Heart left ventricle (tissue), 16 donors: ENCODE measurements at regions not wholly inside any gene's neighbourhood (a gene's known extent, or its start where the extent isn't known, plus 50 kb on each side); places are given as distances from the start of the nearest gene placed in this dataset.

Experiments
- ATAC-seq, 4 donors: fragments of 200-7000 bp; cut with Tn5 transposase; one replicate each; pipeline ENCODE4 v1.9.1; 2020 to 2022; ENCODE audit warnings: moderate library complexity in 4 of 4, mild to moderate bottlenecking in 3 of 4, moderate number of reproducible peaks in 1 of 4
- DNase-seq, 5 donors: peaks; one replicate each; pipeline ENCODE4 v3.0.0-alpha.2; 2020
- H3K27ac ChIP-seq, 12 donors: fragments of 200-600 bp; sonication (generic) in 4 of 12; one replicate each; pipeline versions ENCODE4 v1.5.0 to v1.8.0; 2016 to 2022; ENCODE audit warnings: mild to moderate bottlenecking in 2 of 12
- H3K27me3 ChIP-seq, 9 donors: fragments of 200-600 bp; sonication (generic) in 2 of 9; one replicate each; pipeline versions ENCODE4 v1.5.1 to v1.8.0; 2016 to 2022; ENCODE audit warnings: mild to moderate bottlenecking in 3 of 9
- H3K36me3 ChIP-seq, 9 donors: fragments of 200-600 bp; sonication (generic) in 2 of 9; one replicate each; pipeline versions ENCODE4 v1.5.0 to v1.8.0; 2018 to 2022; ENCODE audit warnings: mild to moderate bottlenecking in 2 of 9
- H3K4me1 ChIP-seq, 12 donors: fragments of 200-600 bp; sonication (generic) in 4 of 12; one replicate each; pipeline versions ENCODE4 v1.5.0 to v1.8.0; 2016 to 2022; ENCODE audit warnings: mild to moderate bottlenecking in 3 of 12
- H3K4me3 ChIP-seq, 12 donors: fragments of 200-600 bp; sonication (generic) in 4 of 12; one replicate each; pipeline versions ENCODE4 v1.5.0 to v1.8.0; 2017 to 2022; ENCODE audit warnings: mild to moderate bottlenecking in 9 of 12, moderate library complexity in 4 of 12
- H3K9me3 ChIP-seq, 12 donors: fragments of 200-600 bp; sonication (generic) in 4 of 12; one replicate each; pipeline versions ENCODE4 v1.5.0 to v1.8.0; 2016 to 2022; ENCODE audit warnings: mild to moderate bottlenecking in 1 of 12
- POLR2A ChIP-seq, 2 donors: fragments of 450-650 bp; IDR thresholded peaks; one replicate each; pipeline ENCODE4 v1.6.1; 2017; ENCODE audit warnings: antibody characterized with exemption in 2 of 2, mild to moderate bottlenecking in 2 of 2, moderate library complexity in 2 of 2
- WGBS, 4 donors: extraction: QIAGEN DNeasy Blood & Tissue Kit in 2 of 4; methylation state at CpG; one replicate each; pipeline versions ENCODE4 v1.1.5 to v1.1.7; 2013 to 2018; 5-methylcytosine and 5-hydroxymethylcytosine counted together
- intact Hi-C, 10 donors: fragments of 100-400 bp; cut with DNase I; formaldehyde crosslinking; loops; one replicate each; pipeline versions ENCODE4 v1.11.1 to v1.14.2; 2022
- TF ChIP-seq, protein P1 (sequence below), 12 donors: fragments of 200-600 bp; sonication (generic) in 4 of 12; IDR thresholded peaks; one replicate each; pipeline versions ENCODE4 v1.5.0 to v1.8.0; 2018 to 2022; ENCODE audit warnings: antibody characterized with exemption in 12 of 12, mild to moderate bottlenecking in 5 of 12
- donor health status: ischemic (EF 13 %, LVEDD 7.1; RV severe dilation, severe dysfunction).
- donor health status: healthy with polysubstance abuse.
- donor health status: DM: no; HTN: yes; CAD: no.
- donor health status: DM: no; HTN: no; CAD: no.
- donor health status: ischemic (EF 25% LVEDD 6.9; RV normal size, moderate dysfunction).
- donor health status: ischemic (EF 25% LVEDD 5.7; RV mildly dilated, moderate dysfunction).
- donor health status: healthy.
- donor health status: DM: yes; HTN: yes; CAD: no.
- donor health status: ischemic (EF 35%, LVEDD 5.7; RV mildly dilated, moderate dysfunction).
- donor health status: nonischemic (EF 11% LVEDD 7.7; RV severe dilation, severe dysfunction).
- donor health status: DM: yes; HTN: yes; CAD: no.
- donor health status: PGD.
- donor health status: ischemic (EF 29% LVEDD 5.4; RV normal size, mild dysfunction).
- donor health status: nonischemic (EF 23%, LVEDD 6.1; RV moderate dilation, normal function).

DNA sequence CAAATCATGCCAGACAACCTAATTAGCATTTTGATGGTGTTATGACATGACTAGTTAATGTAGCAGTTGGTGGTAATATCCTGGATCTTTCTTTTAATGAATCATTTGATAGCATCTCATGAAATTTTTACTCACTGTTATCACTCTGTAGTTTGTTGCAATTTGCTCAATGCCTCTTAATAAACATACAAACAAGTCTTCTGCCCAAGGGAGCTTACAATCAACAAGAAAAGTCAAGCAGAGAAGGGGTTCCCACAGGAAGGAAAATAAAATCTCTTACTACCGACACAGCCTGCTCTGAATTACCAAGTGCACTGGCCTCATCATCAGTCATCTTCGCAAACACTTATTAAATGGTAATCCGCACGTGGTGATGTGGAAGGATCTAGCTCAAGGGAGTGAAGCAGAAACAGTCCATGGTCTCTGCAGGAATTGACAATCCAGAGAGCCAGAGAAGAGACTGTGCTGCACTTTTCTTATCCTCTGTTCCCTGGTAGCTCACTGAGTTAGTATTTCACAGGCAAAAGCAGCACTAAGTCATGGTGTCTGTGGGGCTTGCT, 263.5 kb downstream of the EPHA4 start:
- no peaks in the 10 kb centered on the region for H3K36me3 ChIP-seq
- no peak overlapping the region for H3K4me3 ChIP-seq
- no peaks in the 10 kb centered on the region for H3K9me3 ChIP-seq
- H3K27ac ChIP-seq = no peak overlapping the region
- ATAC-seq = no peak
- H3K4me1 ChIP-seq = no peaks in the 10 kb centered on the region
- no peak for DNase-seq
- intact Hi-C loops = no loop called here
- no peaks in the 10 kb centered on the region for H3K27me3 ChIP-seq
- TF ChIP-seq, protein P1, sequence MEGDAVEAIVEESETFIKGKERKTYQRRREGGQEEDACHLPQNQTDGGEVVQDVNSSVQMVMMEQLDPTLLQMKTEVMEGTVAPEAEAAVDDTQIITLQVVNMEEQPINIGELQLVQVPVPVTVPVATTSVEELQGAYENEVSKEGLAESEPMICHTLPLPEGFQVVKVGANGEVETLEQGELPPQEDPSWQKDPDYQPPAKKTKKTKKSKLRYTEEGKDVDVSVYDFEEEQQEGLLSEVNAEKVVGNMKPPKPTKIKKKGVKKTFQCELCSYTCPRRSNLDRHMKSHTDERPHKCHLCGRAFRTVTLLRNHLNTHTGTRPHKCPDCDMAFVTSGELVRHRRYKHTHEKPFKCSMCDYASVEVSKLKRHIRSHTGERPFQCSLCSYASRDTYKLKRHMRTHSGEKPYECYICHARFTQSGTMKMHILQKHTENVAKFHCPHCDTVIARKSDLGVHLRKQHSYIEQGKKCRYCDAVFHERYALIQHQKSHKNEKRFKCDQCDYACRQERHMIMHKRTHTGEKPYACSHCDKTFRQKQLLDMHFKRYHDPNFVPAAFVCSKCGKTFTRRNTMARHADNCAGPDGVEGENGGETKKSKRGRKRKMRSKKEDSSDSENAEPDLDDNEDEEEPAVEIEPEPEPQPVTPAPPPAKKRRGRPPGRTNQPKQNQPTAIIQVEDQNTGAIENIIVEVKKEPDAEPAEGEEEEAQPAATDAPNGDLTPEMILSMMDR (IDR thresholded peaks at IDR 0.05) = no peak
- no peak for TF ChIP-seq POLR2A (IDR thresholded peaks at IDR 0.05)
- 80 to 92% (median 85%) methylated on average over 4 of the region's 4 CpGs for WGBS, 4 donors

DNA sequence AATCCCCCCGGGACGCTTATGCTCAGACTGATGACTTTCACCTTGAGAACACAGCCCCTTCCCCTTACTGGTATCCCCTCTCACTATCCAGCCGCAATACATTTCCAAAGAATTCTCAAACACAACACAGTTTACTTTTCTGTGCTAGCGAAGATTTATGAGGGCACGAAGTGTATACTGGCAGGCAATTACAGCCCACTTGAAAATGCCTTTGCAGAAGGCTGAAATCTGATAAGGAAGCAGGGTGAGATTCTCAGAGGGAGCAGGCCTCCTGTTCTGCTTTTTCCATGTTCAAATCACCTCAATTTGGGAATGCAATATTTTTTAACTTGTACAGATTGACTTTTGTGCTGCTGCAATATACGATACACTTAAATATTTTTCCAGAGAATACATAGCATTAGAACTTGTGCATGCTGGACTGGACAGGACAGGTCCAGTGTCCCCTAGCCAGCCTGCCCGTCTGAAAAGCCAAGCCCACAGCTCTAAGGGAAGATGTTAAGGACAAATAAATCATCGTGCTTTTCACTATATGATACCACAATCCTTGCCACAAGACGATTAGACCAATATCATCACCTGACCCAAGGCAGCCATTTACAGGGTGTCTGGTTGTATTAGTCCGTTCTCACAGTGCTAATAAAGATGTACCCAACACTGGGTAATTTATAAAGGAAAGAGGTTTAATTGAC, 262.1 kb downstream of the EPHA4 start:
- TF ChIP-seq, protein P1 (IDR thresholded peaks at IDR 0.05) = no peak
- TF ChIP-seq POLR2A (IDR thresholded peaks at IDR 0.05) = no peak
- Histone ChIP-seq H3K9me3 (no peaks in the 10 kb centered on the region), H3K27ac (no peak overlapping the region), H3K27me3 (no peaks in the 10 kb centered on the region), H3K36me3 (no peaks in the 10 kb centered on the region), H3K4me1 (no peaks in the 10 kb centered on the region), H3K4me3 (no peak overlapping the region)
- intact Hi-C loops = no loop called here
- DNase-seq = no peak
- ATAC-seq = no peak
- WGBS, 4 donors = 87 to 90% (median 88%) methylated on average over 10 of the region's 10 CpGs

DNA sequence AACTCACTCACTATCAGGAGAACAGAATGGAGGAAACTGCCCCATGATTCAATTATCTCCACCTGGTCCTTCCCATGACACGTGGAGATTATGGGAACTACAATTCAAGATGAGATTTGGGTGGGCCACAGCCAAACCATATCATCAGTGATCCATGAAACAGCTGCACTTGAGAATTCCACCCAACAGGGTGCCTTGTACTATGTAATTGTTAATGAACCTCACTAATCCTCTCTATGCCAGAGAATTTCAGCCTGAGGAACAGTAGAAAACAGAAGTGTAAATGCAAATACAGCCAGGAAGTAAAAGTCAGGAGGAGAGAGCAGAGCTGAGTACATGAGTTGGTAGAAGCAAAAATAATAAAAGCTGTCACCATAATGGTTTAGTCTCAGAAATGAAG, 261.4 kb downstream of the EPHA4 start:
- H3K9me3 ChIP-seq = no peaks in the 10 kb centered on the region
- no peak overlapping the region for H3K4me3 ChIP-seq
- no peaks in the 10 kb centered on the region for H3K27me3 ChIP-seq
- H3K27ac ChIP-seq = no peak overlapping the region
- no peaks in the 10 kb centered on the region for H3K36me3 ChIP-seq
- ATAC-seq (no peak), DNase-seq (no peak)
- H3K4me1 ChIP-seq = no peaks in the 10 kb centered on the region
- TF ChIP-seq POLR2A (IDR thresholded peaks at IDR 0.05) = no peak
- TF ChIP-seq, protein P1 (IDR thresholded peaks at IDR 0.05) = no peak
- intact Hi-C loops = no loop called here
- WGBS, 4 donors = 74 to 93% (median 87%) methylated on average over 1 of the region's 1 CpG

DNA sequence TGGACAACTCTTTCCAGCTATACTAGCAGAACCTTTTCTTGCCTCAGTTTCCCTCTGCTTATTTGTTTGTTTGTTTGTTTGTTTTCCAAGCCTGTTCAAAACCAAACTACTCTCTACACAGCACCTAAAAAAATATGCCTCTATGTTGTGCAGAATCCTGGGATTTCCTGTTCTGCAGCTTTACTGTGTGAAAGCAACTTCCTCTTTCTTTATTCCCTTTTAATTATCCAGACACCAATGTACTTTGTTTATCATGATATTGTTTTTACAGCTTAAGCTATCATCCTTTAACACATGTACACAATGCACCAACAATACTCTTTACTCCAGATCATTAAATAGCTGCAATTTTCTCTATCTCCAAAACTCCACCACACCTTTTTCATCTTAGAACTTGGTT, 259.5 kb downstream of the EPHA4 start:
- no peaks in the 10 kb centered on the region for H3K9me3 ChIP-seq
- no peaks in the 10 kb centered on the region for H3K27me3 ChIP-seq
- ATAC-seq (no peak), DNase-seq (no peak)
- H3K36me3 ChIP-seq = no peaks in the 10 kb centered on the region
- TF ChIP-seq, protein P1 (IDR thresholded peaks at IDR 0.05) = no peak
- no peak for TF ChIP-seq POLR2A (IDR thresholded peaks at IDR 0.05)
- intact Hi-C loops = no loop called here
- no peak overlapping the region for H3K27ac ChIP-seq
- no peak overlapping the region for H3K4me3 ChIP-seq
- no peaks in the 10 kb centered on the region for H3K4me1 ChIP-seq
